K562 (cell line): ENCODE measurements at regions not wholly inside any gene's neighbourhood (a gene's known extent, or its start where the extent isn't known, plus 50 kb on each side); places are given as distances from the start of the nearest gene placed in this dataset.
A peak's percentile ranks its signal among the peaks of the same experiment; 100 is the strongest.

Experiments used
- AFF1 ChIP-seq, 2 experiments: fragments of 450-650 bp; IDR thresholded peaks; 2 replicates each; pipeline ENCODE4 v1.6.1; 2018; ENCODE audit warnings: mild to moderate bottlenecking in 2 of 2, low read depth in 1 of 2; ENCODE audit not compliant: partially characterized antibody in 2 of 2
- CEBPZ ChIP-seq: fragments of 150-350 bp; IDR thresholded peaks from 2 replicates; pipeline ENCODE4 v1.6.1; 2014; ENCODE audit warnings: low read depth, mild to moderate bottlenecking, low read length, borderline replicate concordance
- DPF2 ChIP-seq: fragments of 450-650 bp; IDR thresholded peaks from 2 replicates; pipeline ENCODE4 v1.6.1; 2016
- E2F1 ChIP-seq: sonication (generic); formaldehyde crosslinking; IDR thresholded peaks from 2 replicates; pipeline ENCODE4 v1.8.1; 2023; ENCODE audit warnings: mild to moderate bottlenecking, missing genetic modification reagents, moderate library complexity
- IFI16 ChIP-seq: fragments of 250-450 bp; sonication (Bioruptor Pico); IDR thresholded peaks from 2 replicates; pipeline ENCODE4 v2.1.2; 2022; ENCODE audit warnings: mild to moderate bottlenecking, inconsistent platforms
- MTA1 ChIP-seq: fragments of 450-650 bp; IDR thresholded peaks from 2 replicates; pipeline ENCODE4 v1.6.1; 2017; ENCODE audit warnings: borderline replicate concordance
- MYBL2 ChIP-seq, 2 experiments: fragments of 450-650 bp in 1 of 2; sonication (generic) in 1 of 2; formaldehyde crosslinking in 1 of 2; IDR thresholded peaks; 2 replicates each; pipeline versions ENCODE4 v1.6.1 to v1.8.1; 2017 to 2022; ENCODE audit warnings: borderline replicate concordance in 1 of 2, inconsistent platforms in 1 of 2, low read depth in 1 of 2, mild to moderate bottlenecking in 1 of 2, missing genetic modification reagents in 1 of 2, moderate library complexity in 1 of 2
- SMAD2 ChIP-seq: fragments of 150-350 bp; IDR thresholded peaks from 2 replicates; pipeline ENCODE4 v1.6.1; 2014; ENCODE audit warnings: low read depth, mild to moderate bottlenecking, low read length
- SMARCC2 ChIP-seq: fragments of 450-650 bp; IDR thresholded peaks from 2 replicates; pipeline ENCODE4 v1.6.1; 2017; ENCODE audit warnings: antibody characterized with exemption, moderate library complexity, mild to moderate bottlenecking, low read depth
- STAT5A ChIP-seq: IDR thresholded peaks from 2 replicates; pipeline ENCODE4 v1.6.1; 2012; ENCODE audit warnings: low read length, inconsistent platforms, borderline replicate concordance
- ZNF280B ChIP-seq: fragments of 250-450 bp; sonication (Bioruptor Pico); IDR thresholded peaks from 2 replicates; pipeline ENCODE4 v1.5.1; 2021; ENCODE audit warnings: mild to moderate bottlenecking
- ZNF449 ChIP-seq: fragments of 250-450 bp; sonication (Bioruptor Pico); IDR thresholded peaks from 2 replicates; pipeline ENCODE4 v1.8.0; 2022; ENCODE audit warnings: moderate library complexity, mild to moderate bottlenecking, inconsistent platforms
- ZNF655 ChIP-seq: fragments of 250-450 bp; sonication (Bioruptor Pico); IDR thresholded peaks from 2 replicates; pipeline ENCODE4 v1.5.0; 2021
- ZNF780A ChIP-seq: fragments of 250-450 bp; sonication (Bioruptor Pico); IDR thresholded peaks from 2 replicates; pipeline ENCODE4 v1.5.0; 2021; ENCODE audit warnings: mild to moderate bottlenecking

- TF ChIP-seq CEBPZ = no peak
- no peak for TF ChIP-seq ZNF655
- no peak for TF ChIP-seq SMAD2
- no peak for TF ChIP-seq ZNF780A (CRISPR knock-in tag)
- TF ChIP-seq ZNF280B (CRISPR knock-in tag) = no peak
- TF ChIP-seq IFI16 (CRISPR knock-in tag) = no peak
- no peak for TF ChIP-seq AFF1 (IDR thresholded peaks at IDR 0.05; ENCODE audit: low read depth in 1 of 2, partially characterized antibody in 2 of 2)
- TF ChIP-seq STAT5A = peak; percentile 48; the same call in 1 of the 2 replicates
- no peak for TF ChIP-seq MYBL2 (IDR thresholded peaks at IDR 0.05; ENCODE audit: low read depth)
- TF ChIP-seq MYBL2 (CRISPR knock-in tag; IDR thresholded peaks at IDR 0.05; ENCODE audit: borderline replicate concordance) = no peak
- TF ChIP-seq SMARCC2 = peak; percentile 70
- peak; percentile 84 for TF ChIP-seq DPF2
- TF ChIP-seq E2F1 = no peak
- no peak for TF ChIP-seq MTA1
- no peak for TF ChIP-seq ZNF449
Measured at GRCh38 chr2:217077831-217078407, 218.1 kb upstream of the TNP1 start (continued).
